Psoas muscle (tissue), 7 donors: ENCODE measurements at regions not wholly inside any gene's neighbourhood (a gene's known extent, or its start where the extent isn't known, plus 50 kb on each side); places are given as distances from the start of the nearest gene placed in this dataset.

ENCODE experiments used
- ATAC-seq, 4 donors: fragments of 200-7000 bp; cut with Tn5 transposase; one replicate each; pipeline ENCODE4 v1.9.1; 2020; ENCODE audit warnings: moderate library complexity in 3 of 4, mild to moderate bottlenecking in 2 of 4
- DNase-seq, 2 donors: peaks; one replicate each; pipeline ENCODE4 v3.0.0-alpha.2; 2020
- H3K27ac ChIP-seq: fragments of 200-600 bp; one replicate; pipeline ENCODE4 v1.8.0; 2022
- H3K27me3 ChIP-seq, 3 donors: fragments of 200-600 bp in 1 of 3; one replicate each; pipeline versions ENCODE4 v1.6.1 to v1.8.0; 2013 to 2022; ENCODE audit warnings: low read length in 2 of 3, mild to moderate bottlenecking in 2 of 3, moderate library complexity in 1 of 3; ENCODE audit not compliant: insufficient read depth in 3 of 3
- H3K36me3 ChIP-seq, 2 donors: fragments of 200-600 bp in 1 of 2; one replicate each; pipeline versions ENCODE4 v1.6.1 to v1.8.0; 2013 to 2022; ENCODE audit warnings: low read depth in 1 of 2, mild to moderate bottlenecking in 1 of 2, moderate library complexity in 1 of 2; ENCODE audit not compliant: insufficient read depth in 1 of 2
- H3K4me1 ChIP-seq: fragments of 200-600 bp; one replicate; pipeline ENCODE4 v1.8.0; 2022
- H3K4me3 ChIP-seq: fragments of 200-600 bp; one replicate; pipeline ENCODE4 v1.8.0; 2022; ENCODE audit warnings: mild to moderate bottlenecking
- H3K9me3 ChIP-seq: fragments of 200-600 bp; one replicate; pipeline ENCODE4 v1.8.0; 2022
- WGBS, 3 donors: extraction: QIAGEN DNeasy Blood & Tissue Kit; methylation state at CpG; one replicate each; pipeline versions ENCODE4 v1.1.6 to v1.1.7; 2013; 5-methylcytosine and 5-hydroxymethylcytosine counted together
- intact Hi-C, 2 donors: fragments of 100-400 bp; cut with DNase I; formaldehyde crosslinking; loops; one replicate each; pipeline versions ENCODE4 v1.11.0 to v1.14.2; 2022
- TF ChIP-seq, protein P1 (sequence below): fragments of 200-600 bp; IDR thresholded peaks from one replicate; pipeline ENCODE4 v1.8.0; 2022; ENCODE audit warnings: antibody characterized with exemption
- donor health status: healthy with polysubstance abuse.
- donor health status: DM: no; HTN: no; CAD: no; lungs with moderate emphysema.
- donor health status: Bipolar disorder and iron deficiency.
- donor health status: healthy.
- donor health status: DM: yes; HTN: yes; CAD: no.
- donor health status: DM: no; HTN: no; CAD: no.
- donor health status: DM: yes; HTN: yes; CAD: no.

DNA sequence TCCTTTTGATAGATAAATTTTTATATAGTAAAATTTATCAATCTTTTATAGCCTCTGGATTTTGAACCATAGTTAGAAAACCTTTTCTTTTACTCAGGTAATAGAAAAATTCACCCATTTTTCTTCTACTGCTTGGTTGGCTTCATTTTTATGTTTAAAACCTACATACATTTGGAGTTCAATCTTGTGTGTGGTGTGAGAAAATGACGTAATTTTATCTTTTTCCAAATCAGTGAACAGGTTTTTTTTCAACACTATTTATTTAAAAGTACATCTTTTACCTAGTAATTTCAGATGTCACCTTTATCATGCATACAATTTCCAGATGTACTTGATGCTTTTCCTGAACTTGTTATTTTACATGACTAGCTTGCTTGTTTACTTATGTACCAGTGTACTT, 200.2 kb downstream of the TRIM36 start:
- no peak for DNase-seq
- Histone ChIP-seq H3K9me3 (no peaks in the 10 kb centered on the region), H3K27me3 (no peaks in the 10 kb centered on the region), H3K36me3 (no peaks in the 10 kb centered on the region), H3K27ac (no peak overlapping the region), H3K4me3 (no peak overlapping the region), H3K4me1 (no peaks in the 10 kb centered on the region)
- TF ChIP-seq, protein P1, sequence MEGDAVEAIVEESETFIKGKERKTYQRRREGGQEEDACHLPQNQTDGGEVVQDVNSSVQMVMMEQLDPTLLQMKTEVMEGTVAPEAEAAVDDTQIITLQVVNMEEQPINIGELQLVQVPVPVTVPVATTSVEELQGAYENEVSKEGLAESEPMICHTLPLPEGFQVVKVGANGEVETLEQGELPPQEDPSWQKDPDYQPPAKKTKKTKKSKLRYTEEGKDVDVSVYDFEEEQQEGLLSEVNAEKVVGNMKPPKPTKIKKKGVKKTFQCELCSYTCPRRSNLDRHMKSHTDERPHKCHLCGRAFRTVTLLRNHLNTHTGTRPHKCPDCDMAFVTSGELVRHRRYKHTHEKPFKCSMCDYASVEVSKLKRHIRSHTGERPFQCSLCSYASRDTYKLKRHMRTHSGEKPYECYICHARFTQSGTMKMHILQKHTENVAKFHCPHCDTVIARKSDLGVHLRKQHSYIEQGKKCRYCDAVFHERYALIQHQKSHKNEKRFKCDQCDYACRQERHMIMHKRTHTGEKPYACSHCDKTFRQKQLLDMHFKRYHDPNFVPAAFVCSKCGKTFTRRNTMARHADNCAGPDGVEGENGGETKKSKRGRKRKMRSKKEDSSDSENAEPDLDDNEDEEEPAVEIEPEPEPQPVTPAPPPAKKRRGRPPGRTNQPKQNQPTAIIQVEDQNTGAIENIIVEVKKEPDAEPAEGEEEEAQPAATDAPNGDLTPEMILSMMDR = no peak
- 74 to 82% (median 79%) methylated on average over 1 of the region's 1 CpG for WGBS, 3 donors
- intact Hi-C loops = no loop called here
- ATAC-seq = no peak

- 73 to 83% (median 80%) methylated on average over 7 of the region's 7 CpGs for WGBS, 3 donors
- Histone ChIP-seq H3K27ac (no peak overlapping the region), H3K4me1 (no peaks in the 10 kb centered on the region), H3K4me3 (no peak overlapping the region), H3K27me3 (no peaks in the 10 kb centered on the region), H3K36me3 (no peaks in the 10 kb centered on the region), H3K9me3 (no peaks in the 10 kb centered on the region)
- ATAC-seq (no peak), DNase-seq (no peak)
- intact Hi-C loops = no loop called here
- TF ChIP-seq, protein P1 = no peak
Observed at GRCh38 chr5:114957384-114957783, 212.3 kb downstream of the TRIM36 start.

DNA sequence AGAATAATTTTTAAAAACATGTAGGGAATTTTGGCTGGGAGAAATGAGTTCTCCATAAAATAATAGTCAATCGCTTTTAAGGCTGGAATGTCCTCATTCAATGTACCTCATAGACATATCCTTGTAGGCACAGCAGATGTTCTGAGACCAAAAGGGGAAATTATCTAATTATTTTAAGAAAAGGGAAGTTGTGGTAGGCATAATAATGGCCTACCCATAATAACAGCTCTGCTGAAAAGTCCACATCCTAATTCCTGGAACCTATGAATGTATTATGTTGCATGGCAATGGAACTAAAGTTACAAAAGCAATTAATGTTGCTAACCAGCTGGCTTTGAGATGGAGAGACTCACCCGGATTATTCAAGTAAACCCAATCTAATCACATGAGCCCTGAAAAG, 216.1 kb downstream of the TRIM36 start:
- Histone ChIP-seq H3K4me3 (no peak overlapping the region), H3K27ac (no peak overlapping the region), H3K9me3 (no peaks in the 10 kb centered on the region), H3K27me3 (no peaks in the 10 kb centered on the region), H3K4me1 (no peaks in the 10 kb centered on the region), H3K36me3 (no peaks in the 10 kb centered on the region)
- intact Hi-C loops = no loop called here
- TF ChIP-seq, protein P1 = no peak
- 42 to 70% (median 63%) methylated on average over 2 of the region's 2 CpGs for WGBS, 3 donors
- no peak for ATAC-seq
- no peak for DNase-seq

- Histone ChIP-seq H3K4me1 (no peaks in the 10 kb centered on the region), H3K4me3 (no peak overlapping the region), H3K36me3 (no peaks in the 10 kb centered on the region), H3K27ac (no peak overlapping the region), H3K9me3 (no peaks in the 10 kb centered on the region), H3K27me3 (no peaks in the 10 kb centered on the region)
- ATAC-seq = no peak
- DNase-seq = no peak
- intact Hi-C loops = no loop called here
- 58 to 79% (median 72%) methylated on average over 5 of the region's 5 CpGs for WGBS, 3 donors
- TF ChIP-seq, protein P1 = no peak
Observed at GRCh38 chr5:114952876-114953275, 216.8 kb downstream of the TRIM36 start.

DNA sequence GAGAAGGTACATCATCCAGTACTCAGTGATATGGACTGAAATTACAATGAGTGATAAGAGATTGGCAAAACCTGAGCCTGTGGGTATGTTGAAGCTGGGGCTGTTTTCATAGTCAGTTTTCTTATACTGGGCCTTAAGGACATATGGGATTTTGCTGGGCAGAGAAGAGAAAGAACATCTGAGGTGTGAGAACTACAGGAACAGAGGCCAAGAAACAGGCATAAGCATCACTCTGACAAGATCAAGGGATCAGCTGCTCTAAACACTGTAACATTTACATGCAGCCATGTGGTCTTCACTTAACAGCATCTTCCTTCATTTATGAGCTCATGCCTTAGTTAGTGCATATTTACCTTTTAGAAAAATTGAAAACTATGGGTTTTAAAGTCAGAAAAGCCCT, 220.0 kb downstream of the TRIM36 start:
- Histone ChIP-seq H3K4me3 (no peak overlapping the region), H3K27me3 (no peaks in the 10 kb centered on the region), H3K9me3 (no peaks in the 10 kb centered on the region), H3K36me3 (no peaks in the 10 kb centered on the region), H3K4me1 (no peaks in the 10 kb centered on the region), H3K27ac (no peak overlapping the region)
- no peak for ATAC-seq
- intact Hi-C loops = no loop called here
- TF ChIP-seq, protein P1 = no peak
- no peak for DNase-seq
